ENCODE measurements at regions not wholly inside any gene's neighbourhood (a gene's known extent, or its start where the extent isn't known, plus 50 kb on each side); places are given as distances from the start of the nearest gene placed in this dataset.

DNA sequence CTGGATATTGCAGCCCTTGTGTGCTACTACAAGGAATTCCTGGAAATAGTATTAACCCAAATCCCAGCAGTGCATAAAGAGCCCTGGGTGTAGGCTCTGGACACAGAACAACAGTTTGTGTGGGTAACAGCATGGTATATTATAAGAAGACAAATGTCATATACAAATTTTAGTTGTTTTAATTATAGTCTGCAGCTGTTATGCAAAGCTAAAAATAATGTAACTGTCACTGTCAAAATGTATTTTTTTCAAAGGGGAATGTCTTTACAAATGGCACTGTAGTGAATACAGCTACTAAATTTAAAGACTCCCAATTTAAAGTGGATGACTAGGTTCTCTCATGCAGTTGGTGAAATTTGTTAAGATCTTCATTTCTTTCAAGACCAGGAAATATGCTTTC, 339.0 kb downstream of the GPR37 start:
- Histone ChIP-seq H2BK15ac (ENCODE audit: low read length) (no peak overlapping the region), H3K27me3 (replicated peaks in 1 of 4; ENCODE audit: control insufficient read depth in 3 of 4, extremely low read depth in 1 of 4, insufficient read depth in 3 of 4, low read length in 3 of 4) (no peaks in the 10 kb centered on the region), H4K5ac (ENCODE audit: insufficient read length, low read depth, low read length) (no peak overlapping the region), H2AFZ (ENCODE audit: low read length) (no peak overlapping the region), H3K27ac (ENCODE audit: low read depth, low read length) (no peak overlapping the region), H3K79me1 (ENCODE audit: low read depth, low read length) (no peaks in the 10 kb centered on the region), H2BK5ac (ENCODE audit: low read depth, low read length) (no peak overlapping the region), H3K23me2 (ENCODE audit: low read depth, low read length) (no peaks in the 10 kb centered on the region), H3K4me3 (ENCODE audit: extremely low read depth in 1 of 4, insufficient read depth in 2 of 4, low read depth in 3 of 4, low read length in 4 of 4) (no peak overlapping the region), H4K91ac (replicated peaks; ENCODE audit: insufficient read length, low read length) (no peak overlapping the region), H3K79me2 (ENCODE audit: control insufficient read depth in 1 of 2, insufficient read depth in 2 of 2, low read length in 2 of 2) (no peaks in the 10 kb centered on the region), H2AK5ac (ENCODE audit: low read depth, low read length) (no peak overlapping the region), H3K9me3 (ENCODE audit: insufficient read depth in 2 of 2, low read depth in 1 of 2, low read length in 1 of 2) (no peaks in the 10 kb centered on the region), H3K9ac (replicated peaks in 1 of 4; ENCODE audit: extremely low read depth in 1 of 4, low read depth in 3 of 4, low read length in 3 of 4) (no peak overlapping the region), H3K56ac (replicated peaks; ENCODE audit: insufficient read length, low read depth, low read length) (no peak overlapping the region), H3K4me1 (replicated peaks in 1 of 4; ENCODE audit: control insufficient read depth in 3 of 4, insufficient read depth in 4 of 4, low read length in 3 of 4) (no peaks in the 10 kb centered on the region), H2BK12ac (ENCODE audit: low read depth, low read length) (no peak overlapping the region), H3K23ac (ENCODE audit: insufficient read length) (no peak overlapping the region), H4K20me1 (replicated peaks in 1 of 2; ENCODE audit: control insufficient read depth in 1 of 2, insufficient read depth in 2 of 2, low read length in 2 of 2) (no peaks in the 10 kb centered on the region), H2BK120ac (replicated peaks; ENCODE audit: low read depth, low read length) (no peak overlapping the region), H4K8ac (ENCODE audit: extremely low read depth, insufficient read depth, low read length) (no peak overlapping the region), H3K4ac (replicated peaks; ENCODE audit: insufficient read length, low read depth, low read length) (no peak overlapping the region), H3K4me2 (ENCODE audit: insufficient read depth in 1 of 2, low read depth in 2 of 2, low read length in 2 of 2) (no peak overlapping the region), H3K14ac (ENCODE audit: insufficient read length) (no peak overlapping the region), H2BK20ac (ENCODE audit: low read length) (no peak overlapping the region), H3K18ac (ENCODE audit: extremely low read depth, low read length) (no peak overlapping the region), H3K36me3 (ENCODE audit: control insufficient read depth in 2 of 4, insufficient read depth in 4 of 4, low read length in 3 of 4) (no peaks in the 10 kb centered on the region)
- ChIA-PET POLR2A (ENCODE audit: partially characterized antibody) (no interaction called here), CTCF (ENCODE audit: partially characterized antibody) (interaction anchor here (0.8 kb wide), 1 partner anchor 224 kb away, joined by 3 read pairs; no protein-coding TSS in a partner anchor)
- no peak for FAIRE-seq
- no peak for DNase-seq (ENCODE audit: low read depth in 1 of 2, low spot score in 2 of 2)
- TF ChIP-seq SP1 (IDR thresholded peaks at IDR 0.05; ENCODE audit: low read depth, low read length) = no peak
- TF ChIP-seq HDAC2 (IDR thresholded peaks at IDR 0.05; ENCODE audit: borderline replicate concordance in 1 of 2, low read depth in 2 of 2, low read length in 2 of 2) = no peak
- TF ChIP-seq SP4 (IDR thresholded peaks at IDR 0.05; ENCODE audit: low read length) = no peak
- no peak for TF ChIP-seq SAP30 (IDR thresholded peaks at IDR 0.05; ENCODE audit: insufficient read depth, insufficient replicate concordance, low read length)
- no peak for TF ChIP-seq RAD21 (IDR thresholded peaks at IDR 0.05 in 1 of 2, conservative IDR thresholded peaks at IDR 0.05 in 1 of 2; ENCODE audit: low read depth in 2 of 2, low read length in 2 of 2)
- TF ChIP-seq KDM1A (IDR thresholded peaks at IDR 0.05; ENCODE audit: borderline replicate concordance, low read length) = no peak
- no peak for TF ChIP-seq NRF1 (IDR thresholded peaks at IDR 0.05; ENCODE audit: low read depth, low read length)
- TF ChIP-seq RNF2 (IDR thresholded peaks at IDR 0.05; ENCODE audit: borderline replicate concordance, low read depth, low read length, missing control alignments, poor library complexity, severe bottlenecking) = no peak
- no peak for TF ChIP-seq SUZ12 (IDR thresholded peaks at IDR 0.05; ENCODE audit: low read length)
